Stimulated activated CD8-positive, alpha-beta memory T cell treated with anti-CD3 and anti-CD28 coated beads, Interleukin-7, amount 100 ng/mL, for 24 hours (primary cell): ENCODE measurements at regions not wholly inside any gene's neighbourhood (a gene's known extent, or its start where the extent isn't known, plus 50 kb on each side); places are given as distances from the start of the nearest gene placed in this dataset.
"Not testable (repeated sequence)": the region's sequence is repeated elsewhere in the genome, so short reads cannot be mapped to it uniquely, and the experiment has no call there.

Experiments
- DNase-seq: peaks from one replicate; pipeline ENCODE4 v3.0.0-alpha.2; 2020; ENCODE audit warnings: low read depth

GRCh38 chrX:122055979-122056715, 1008.7 kb downstream of the GLUD2 start:
- no peak for DNase-seq

DNA sequence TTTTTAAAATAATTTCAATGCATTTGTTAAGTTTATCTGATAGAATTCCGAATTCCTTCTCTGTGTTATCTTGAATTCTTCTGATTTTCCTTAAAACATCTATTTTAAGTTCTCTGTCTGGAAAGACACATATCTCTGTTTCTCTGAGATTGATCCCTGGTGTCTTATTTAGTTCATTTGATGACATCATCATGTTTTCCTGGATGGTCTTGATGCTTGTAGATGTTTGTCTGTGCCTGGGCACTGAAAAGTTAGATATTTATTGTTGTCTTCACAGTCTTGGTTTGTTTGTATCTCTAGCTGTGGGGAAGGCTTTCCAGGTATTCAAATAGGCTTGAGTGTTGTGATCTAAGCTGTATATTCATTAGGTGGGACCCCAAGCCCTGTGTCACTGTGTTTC, 1028.8 kb downstream of the GLUD2 start:
- DNase-seq = no peak

- no peak for DNase-seq
These were observed 1030.7 kb downstream of the GLUD2 start for GRCh38 chrX:122078079-122078478.

DNA sequence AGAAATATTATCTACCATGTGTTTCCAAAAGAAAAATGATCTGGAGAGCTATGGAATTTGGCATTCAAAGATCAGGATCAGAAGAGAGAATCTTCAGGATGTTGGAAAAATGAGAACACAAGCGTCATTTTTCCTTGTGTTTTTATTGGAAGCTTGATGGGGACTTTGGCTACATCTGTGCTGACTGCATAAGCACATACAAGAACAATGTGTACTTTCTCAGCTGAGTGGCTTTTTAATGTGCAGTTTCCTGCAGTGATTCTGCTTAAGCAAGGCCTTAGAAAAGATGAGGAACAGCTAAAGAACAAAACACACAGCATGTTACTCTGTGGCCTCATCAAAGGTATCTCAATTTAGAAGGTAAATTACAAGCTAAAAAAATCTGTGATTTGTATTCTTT, 1039.9 kb downstream of the GLUD2 start:
- DNase-seq = no peak

DNA sequence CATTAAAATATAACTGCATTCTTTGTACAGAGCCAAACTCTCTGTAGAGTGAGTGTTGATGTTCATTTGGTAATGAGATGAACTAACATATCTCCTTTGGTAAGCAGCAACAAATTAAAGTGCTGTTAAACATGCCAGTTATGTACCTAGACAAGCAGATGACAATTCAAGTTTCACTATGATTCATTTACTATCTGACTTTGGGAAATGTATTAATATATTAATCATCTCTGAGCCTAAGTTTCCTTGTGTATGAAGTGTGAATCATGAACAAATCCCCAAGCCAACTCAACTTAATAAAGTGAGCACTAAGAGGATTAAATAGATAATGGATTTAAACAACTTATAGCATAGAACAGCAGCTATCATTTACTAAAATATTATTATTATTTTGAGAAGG, 1044.2 kb downstream of the GLUD2 start:
- DNase-seq = no peak

DNA sequence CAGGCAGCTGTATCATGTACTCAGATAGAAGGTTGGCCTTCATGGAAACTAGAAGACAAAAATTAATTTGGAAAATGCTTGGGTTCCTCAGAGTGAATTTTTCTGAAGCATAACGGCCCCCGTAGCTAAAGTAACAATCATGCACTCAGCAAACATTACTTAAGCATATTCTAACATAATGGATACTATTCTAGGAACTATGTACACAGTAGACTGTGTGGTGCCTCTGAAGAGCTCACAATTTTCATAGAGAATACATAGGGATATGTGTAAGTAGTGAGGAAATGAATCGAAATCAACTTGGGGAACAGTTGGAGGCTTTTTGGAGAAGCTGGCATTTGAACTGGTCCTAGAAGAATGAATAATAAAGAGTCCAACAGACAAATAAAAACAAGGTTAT, 1045.0 kb downstream of the GLUD2 start:
- DNase-seq = no peak

- DNase-seq = no peak
These were observed 1045.6 kb downstream of the GLUD2 start for GRCh38 chrX:122092978-122093377.

- DNase-seq = no peak
These were observed 1047.2 kb downstream of the GLUD2 start for GRCh38 chrX:122094611-122095010.

GRCh38 chrX:122113376-122113775, 1066.0 kb downstream of the GLUD2 start:
- no peak for DNase-seq

DNA sequence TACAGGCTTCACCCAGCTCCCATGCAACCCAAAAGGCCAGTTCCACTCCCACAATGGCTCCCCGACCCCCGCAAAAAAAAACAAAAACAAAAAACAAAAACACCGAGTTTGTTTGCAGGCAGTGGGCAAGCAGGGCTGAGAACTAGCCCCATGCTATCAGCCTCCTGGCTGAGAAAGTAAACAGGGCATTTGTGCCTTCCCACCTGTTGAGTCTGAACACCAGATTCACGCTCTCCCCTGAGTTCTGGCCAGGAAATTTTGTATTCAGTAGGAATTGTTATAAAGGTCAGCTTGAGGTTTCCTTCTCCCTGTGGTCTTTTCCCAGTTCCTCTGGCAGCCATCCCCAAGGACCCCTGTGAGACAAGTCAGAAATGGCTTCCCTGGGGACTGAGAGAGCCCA, 1066.5 kb downstream of the GLUD2 start:
- DNase-seq = no peak

DNA sequence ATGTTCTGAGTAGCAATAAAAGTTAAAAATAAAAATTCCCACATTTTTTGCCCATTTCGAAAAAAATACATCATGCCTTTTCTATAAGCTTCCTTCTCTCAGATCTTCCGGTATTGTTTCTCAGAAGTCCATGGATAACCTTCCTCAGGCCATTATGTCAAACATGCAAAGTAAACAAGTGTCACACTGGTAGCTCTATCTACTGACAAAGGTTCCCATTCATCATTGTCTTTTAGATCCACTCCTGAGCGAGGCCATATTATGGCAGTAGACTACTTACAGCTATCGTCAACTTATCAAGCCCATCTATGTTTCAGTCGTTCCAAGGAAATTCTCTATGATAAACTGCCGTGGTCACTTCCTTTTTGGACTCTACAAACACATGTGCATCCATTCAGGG, 1068.2 kb downstream of the GLUD2 start:
- no peak for DNase-seq

DNA sequence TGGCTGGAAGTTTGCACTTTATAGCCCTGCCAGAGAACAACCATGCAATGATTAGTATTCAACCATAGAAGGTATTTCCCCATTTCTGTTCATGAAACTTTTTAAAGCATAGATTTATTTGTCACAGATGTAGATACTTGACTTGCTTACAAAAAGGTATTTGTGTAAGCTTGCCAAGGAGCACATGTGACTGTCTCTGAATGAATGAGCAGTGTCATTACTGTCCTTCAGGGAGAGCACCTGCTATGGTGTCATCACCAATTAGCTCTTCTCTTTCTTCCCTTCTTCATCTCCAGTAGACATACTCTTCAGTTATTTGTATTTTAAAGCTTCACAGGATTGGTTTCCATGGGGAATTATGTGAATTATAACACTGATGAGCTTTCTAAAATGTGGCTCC, 1064.7 kb upstream of the GRIA3 start:
- DNase-seq = no peak

GRCh38 chrX:122122274-122122673, 1061.8 kb upstream of the GRIA3 start:
- no peak for DNase-seq

- DNase-seq = no peak
These were observed 1050.6 kb upstream of the GRIA3 start for GRCh38 chrX:122133478-122133877.

- DNase-seq = no peak
These were observed 1049.8 kb upstream of the GRIA3 start for GRCh38 chrX:122134291-122134690.

- DNase-seq = no peak
These were observed 1049.0 kb upstream of the GRIA3 start for GRCh38 chrX:122135070-122135469.

GRCh38 chrX:122140219-122140618, 1043.9 kb upstream of the GRIA3 start:
- not testable (repeated sequence) for DNase-seq

GRCh38 chrX:122154019-122154418, 1030.1 kb upstream of the GRIA3 start:
- DNase-seq = no peak

GRCh38 chrX:122168241-122168640, 1015.8 kb upstream of the GRIA3 start:
- no peak for DNase-seq

DNA sequence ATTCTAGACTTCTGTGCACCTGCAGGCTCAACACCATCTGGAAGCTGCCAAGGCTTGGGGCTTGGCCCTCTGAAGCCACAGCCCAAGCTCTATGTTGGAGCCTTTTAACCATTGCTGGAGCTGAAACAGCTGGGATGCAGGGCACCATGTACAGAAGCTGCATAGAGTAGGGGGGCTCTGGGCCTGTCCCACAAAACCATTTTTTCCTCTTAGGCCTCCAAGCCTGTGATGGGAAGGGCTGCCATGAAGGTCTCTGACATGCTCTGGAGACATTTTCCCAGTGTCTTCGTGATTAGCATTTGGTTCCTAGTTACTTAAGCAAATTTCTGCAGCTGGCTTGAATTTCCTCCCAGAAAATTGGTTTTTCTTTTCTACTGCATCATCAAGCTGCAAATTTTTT, 999.3 kb upstream of the GRIA3 start:
- DNase-seq = no peak

GRCh38 chrX:122187069-122187713, 996.9 kb upstream of the GRIA3 start:
- DNase-seq = no peak

- DNase-seq = no peak
These were observed 995.3 kb upstream of the GRIA3 start for GRCh38 chrX:122188751-122189150.

DNA sequence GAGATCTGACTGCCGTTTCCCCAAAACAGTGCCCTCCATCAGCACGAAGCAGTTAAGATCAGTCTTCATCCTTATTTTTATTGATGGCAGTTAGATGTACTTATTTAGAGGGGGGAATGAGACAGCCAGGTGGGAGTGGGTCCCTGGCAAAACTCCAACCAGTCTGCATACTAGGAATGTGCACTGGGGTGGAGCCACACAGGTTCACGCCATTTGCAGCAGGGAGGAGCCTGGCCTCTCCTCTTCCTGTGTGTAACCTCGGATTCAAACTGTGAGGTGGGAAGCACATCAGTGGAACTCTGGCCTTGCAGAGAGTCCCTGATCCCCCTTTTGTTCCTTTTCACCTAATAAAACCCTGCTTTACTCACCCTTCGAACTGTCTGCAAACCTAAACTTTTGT, 987.7 kb upstream of the GRIA3 start:
- no peak for DNase-seq

DNA sequence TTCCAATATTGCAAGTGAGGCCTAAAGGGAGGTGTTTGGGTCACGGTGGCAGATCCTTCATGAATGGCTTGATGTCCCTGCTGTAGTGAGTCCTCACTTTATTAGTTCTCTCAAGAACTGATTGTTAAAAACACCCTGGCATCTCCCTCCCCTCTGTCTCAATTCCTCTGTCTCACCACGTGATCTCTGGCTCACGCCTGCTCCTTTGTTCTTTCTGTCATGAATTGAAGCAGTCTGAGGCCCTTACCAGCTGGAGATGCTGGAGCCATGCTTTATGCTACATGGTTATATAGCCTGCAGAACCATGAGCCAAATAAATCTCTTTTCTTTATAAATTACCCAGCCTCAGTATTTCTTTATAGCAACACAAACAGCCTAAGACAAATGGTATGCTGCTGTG, 980.7 kb upstream of the GRIA3 start:
- DNase-seq = no peak
